Tibial nerve (tissue), 4 donors: ENCODE measurements at regions not wholly inside any gene's neighbourhood (a gene's known extent, or its start where the extent isn't known, plus 50 kb on each side); places are given as distances from the start of the nearest gene placed in this dataset.

Experiments used
- DNase-seq, 2 donors: peaks; one replicate each; pipeline ENCODE4 v3.0.0-alpha.2; 2019; ENCODE audit warnings: low spot score in 2 of 2
- H3K27ac ChIP-seq, 4 donors: fragments of 200-600 bp; sonication (generic) in 3 of 4; one replicate each; pipeline ENCODE4 v1.5.1; 2017 to 2019; ENCODE audit warnings: mild to moderate bottlenecking in 1 of 4
- H3K27me3 ChIP-seq, 2 donors: fragments of 200-600 bp; sonication (generic) in 1 of 2; one replicate each; pipeline versions ENCODE4 v1.5.1 to v1.6.0; 2017 to 2019
- H3K36me3 ChIP-seq, 3 donors: fragments of 200-600 bp; sonication (generic); one replicate each; pipeline ENCODE4 v1.5.1; 2018 to 2019
- H3K4me1 ChIP-seq, 4 donors: fragments of 200-600 bp; sonication (generic) in 3 of 4; one replicate each; pipeline ENCODE4 v1.5.1; 2017 to 2019
- H3K4me3 ChIP-seq, 4 donors: fragments of 200-600 bp; sonication (generic) in 3 of 4; one replicate each; pipeline ENCODE4 v1.5.1; 2017 to 2019; ENCODE audit warnings: mild to moderate bottlenecking in 1 of 4, moderate library complexity in 1 of 4
- H3K9me3 ChIP-seq, 4 donors: fragments of 200-600 bp; sonication (generic) in 3 of 4; one replicate each; pipeline ENCODE4 v1.5.1; 2017 to 2019
- CTCF ChIP-seq, 5 experiments: fragments of 200-600 bp in 3 of 5; fragments of 450-650 bp in 2 of 5; sonication (generic) in 3 of 5; IDR thresholded peaks; one replicate each; pipeline ENCODE4 v1.5.1; 2016 to 2019; ENCODE audit warnings: antibody characterized with exemption in 5 of 5, mild to moderate bottlenecking in 3 of 5, moderate library complexity in 2 of 5
- EP300 ChIP-seq, 2 donors: sonication (generic); formaldehyde crosslinking; IDR thresholded peaks; one replicate each; pipeline ENCODE4 v1.6.1; 2017; ENCODE audit warnings: antibody characterized with exemption in 2 of 2, mild to moderate bottlenecking in 1 of 2
- POLR2A ChIP-seq, 2 donors: fragments of 450-650 bp; IDR thresholded peaks; one replicate each; pipeline ENCODE4 v1.6.1; 2017; ENCODE audit warnings: antibody characterized with exemption in 2 of 2, mild to moderate bottlenecking in 2 of 2, moderate library complexity in 2 of 2
- WGBS, 2 donors: methylation state at CpG; one replicate each; pipeline ENCODE4 v1.1.5; 2018; 5-methylcytosine and 5-hydroxymethylcytosine counted together

GRCh38 chr5:116980581-116980980, 406.0 kb upstream of the SEMA6A start:
- Histone ChIP-seq H3K4me3 (no peak overlapping the region), H3K27ac (no peak overlapping the region), H3K27me3 (no peaks in the 10 kb centered on the region), H3K9me3 (no peaks in the 10 kb centered on the region), H3K36me3 (no peaks in the 10 kb centered on the region), H3K4me1 (no peaks in the 10 kb centered on the region)
- TF ChIP-seq CTCF (IDR thresholded peaks at IDR 0.05) (no peak), POLR2A (IDR thresholded peaks at IDR 0.05) (no peak), EP300 (IDR thresholded peaks at IDR 0.05) (no peak)
- DNase-seq: no peak
- 81 to 84% methylated on average over 2 of the region's 2 CpGs for WGBS, 2 donors

GRCh38 chr5:116976767-116977166, 402.1 kb upstream of the SEMA6A start:
- WGBS, 2 donors: 81 to 83% methylated on average over 1 of the region's 1 CpG
- Histone ChIP-seq H3K27me3 (no peaks in the 10 kb centered on the region), H3K4me1 (no peaks in the 10 kb centered on the region), H3K36me3 (no peaks in the 10 kb centered on the region), H3K9me3 (peaks cover 0 to 6% (median 0%) of the 10 kb centered on the region in 4 donors), H3K4me3 (no peak overlapping the region), H3K27ac (no peak overlapping the region)
- TF ChIP-seq EP300 (IDR thresholded peaks at IDR 0.05) (no peak), POLR2A (IDR thresholded peaks at IDR 0.05) (no peak), CTCF (IDR thresholded peaks at IDR 0.05) (no peak)
- no peak for DNase-seq

- DNase-seq: no peak
- TF ChIP-seq CTCF (IDR thresholded peaks at IDR 0.05): no peak
- TF ChIP-seq POLR2A (IDR thresholded peaks at IDR 0.05): no peak
- TF ChIP-seq EP300 (IDR thresholded peaks at IDR 0.05): no peak
- no peaks in the 10 kb centered on the region for H3K27me3 ChIP-seq
- H3K27ac ChIP-seq: no peak overlapping the region
- H3K9me3 ChIP-seq: peaks cover 0 to 6% (median 0%) of the 10 kb centered on the region in 4 donors
- no peaks in the 10 kb centered on the region for H3K36me3 ChIP-seq
- H3K4me3 ChIP-seq: no peak overlapping the region
- H3K4me1 ChIP-seq: no peaks in the 10 kb centered on the region
- 95 to 96% methylated on average over 5 of the region's 5 CpGs for WGBS, 2 donors
Measured at GRCh38 chr5:116971131-116971530, 396.5 kb upstream of the SEMA6A start.

GRCh38 chr5:116970318-116970717, 395.7 kb upstream of the SEMA6A start:
- Histone ChIP-seq H3K4me3 (no peak overlapping the region), H3K9me3 (peaks cover 0 to 6% (median 0%) of the 10 kb centered on the region in 4 donors), H3K27me3 (no peaks in the 10 kb centered on the region), H3K36me3 (no peaks in the 10 kb centered on the region), H3K27ac (no peak overlapping the region), H3K4me1 (no peaks in the 10 kb centered on the region)
- 67 to 79% methylated on average over 2 of the region's 2 CpGs for WGBS, 2 donors
- no peak for DNase-seq
- TF ChIP-seq CTCF (IDR thresholded peaks at IDR 0.05) (no peak), EP300 (IDR thresholded peaks at IDR 0.05) (no peak), POLR2A (IDR thresholded peaks at IDR 0.05) (no peak)

- TF ChIP-seq CTCF (IDR thresholded peaks at IDR 0.05) (no peak), EP300 (IDR thresholded peaks at IDR 0.05) (no peak), POLR2A (IDR thresholded peaks at IDR 0.05) (no peak)
- no peak for DNase-seq
- WGBS, 2 donors: 82 to 87% methylated on average over 5 of the region's 5 CpGs
- no peak overlapping the region for H3K27ac ChIP-seq
- H3K36me3 ChIP-seq: no peaks in the 10 kb centered on the region
- no peak overlapping the region for H3K4me3 ChIP-seq
- no peaks in the 10 kb centered on the region for H3K9me3 ChIP-seq
- H3K27me3 ChIP-seq: no peaks in the 10 kb centered on the region
- no peaks in the 10 kb centered on the region for H3K4me1 ChIP-seq
Measured at GRCh38 chr5:116964438-116964837, 389.8 kb upstream of the SEMA6A start.
